Panc1 (cell line): ENCODE measurements at regions not wholly inside any gene's neighbourhood (a gene's known extent, or its start where the extent isn't known, plus 50 kb on each side); places are given as distances from the start of the nearest gene placed in this dataset.

Experiments used
- ATAC-seq: fragments of 200-7000 bp; cut with Tn5 transposase; 2 replicates; pipeline ENCODE4 v1.9.1; 2020; ENCODE audit warnings: mild to moderate bottlenecking, moderate library complexity
- BruUV-seq: library from RNA; stranded (reverse); fragments of 400-500 nt; replicated peaks from 2 replicates; lab custom pipeline; 2021; lab: Mats Ljungman, UMichigan
- CTCF ChIA-PET: fragments of 300-600 bp; sonication (Branson Sonifier 250); formaldehyde crosslinking; loops from one replicate; lab custom pipeline; 2022; ENCODE audit warnings: antibody characterized with exemption; lab: Charles Lee
- POLR2A ChIA-PET: fragments of 300-600 bp; sonication (Branson Sonifier 250); formaldehyde crosslinking; loops from one replicate; lab custom pipeline; 2022; ENCODE audit warnings: antibody characterized with exemption; lab: Charles Lee
- DNase-seq: peaks from one replicate; pipeline ENCODE4 v3.0.0-alpha.2; 2010; ENCODE audit warnings: low read depth, low spot score
- H3K27ac ChIP-seq: 2 replicates; pipeline ENCODE4 v1.5.1; 2011; ENCODE audit warnings: mild to moderate bottlenecking, low read length, inconsistent platforms
- H3K27me3 ChIP-seq: fragments of 200-500 bp; sonication (Bioruptor generic); 2 replicates; pipeline ENCODE4 v1.6.0; 2014; ENCODE audit warnings: low read length, inconsistent platforms; ENCODE audit not compliant: control insufficient read depth, insufficient read depth
- H3K36me3 ChIP-seq: fragments of 200-500 bp; sonication (Bioruptor generic); 2 replicates; pipeline ENCODE4 v1.5.1; 2014; ENCODE audit warnings: inconsistent platforms, mild to moderate bottlenecking, low read length, moderate library complexity; ENCODE audit not compliant: control insufficient read depth, insufficient read depth
- H3K4me1 ChIP-seq: 2 replicates; pipeline ENCODE4 v1.5.1; 2011; ENCODE audit warnings: inconsistent platforms, mild to moderate bottlenecking, low read length, moderate library complexity; ENCODE audit not compliant: control insufficient read depth, insufficient read depth
- H3K4me3 ChIP-seq, 2 experiments: 2 replicates each; pipeline ENCODE4 v1.5.1; 2011 to 2012; ENCODE audit warnings: low read depth in 2 of 2, low read length in 2 of 2, mild to moderate bottlenecking in 2 of 2, inconsistent platforms in 1 of 2, moderate library complexity in 1 of 2
- H3K9me3 ChIP-seq: fragments of 200-500 bp; sonication (Bioruptor generic); 2 replicates; pipeline ENCODE4 v1.5.1; 2014; ENCODE audit warnings: low read depth, mild to moderate bottlenecking, inconsistent platforms, low read length, moderate library complexity; ENCODE audit not compliant: control insufficient read depth, insufficient read depth
- POLR2AphosphoS5 ChIP-seq: IDR thresholded peaks from 2 replicates; pipeline ENCODE4 v1.6.1; 2012; ENCODE audit warnings: mild to moderate bottlenecking, low read depth, low read length, moderate library complexity
- SIN3A ChIP-seq: IDR thresholded peaks from 2 replicates; pipeline ENCODE4 v1.6.1; 2012; ENCODE audit warnings: low read depth, mild to moderate bottlenecking, low read length, moderate library complexity, borderline replicate concordance; ENCODE audit not compliant: insufficient read depth
- TCF7L2 ChIP-seq: IDR thresholded peaks from 2 replicates; pipeline ENCODE4 v1.6.1; 2011; ENCODE audit warnings: mild to moderate bottlenecking, low read depth, low read length, inconsistent platforms
- in situ Hi-C: cut with HindIII; loops from 2 replicates; pipeline ENCODE4 v1.10.0; 2016; ENCODE audit warnings: low sequenced_read_pairs, low pct_unique_long_range_greater_than_20kb
- intact Hi-C: fragments of 100-400 bp; cut with micrococcal nuclease; formaldehyde crosslinking; loops from one replicate; pipeline ENCODE4 v1.10.0; 2022; ENCODE audit not compliant: unreplicated experiment
- TF ChIP-seq, protein P1 (sequence below): fragments of 450-650 bp; IDR thresholded peaks from 2 replicates; pipeline ENCODE4 v1.5.1; 2017; ENCODE audit warnings: mild to moderate bottlenecking
- TF ChIP-seq, protein P2 (sequence below), 2 experiments: IDR thresholded peaks; 2 replicates each; pipeline ENCODE4 v1.6.1; 2011 to 2012; ENCODE audit warnings: low read depth in 2 of 2, control low read depth in 1 of 2, low read length in 1 of 2, mild to moderate bottlenecking in 1 of 2, moderate library complexity in 1 of 2; ENCODE audit not compliant: insufficient read depth in 1 of 2

DNA sequence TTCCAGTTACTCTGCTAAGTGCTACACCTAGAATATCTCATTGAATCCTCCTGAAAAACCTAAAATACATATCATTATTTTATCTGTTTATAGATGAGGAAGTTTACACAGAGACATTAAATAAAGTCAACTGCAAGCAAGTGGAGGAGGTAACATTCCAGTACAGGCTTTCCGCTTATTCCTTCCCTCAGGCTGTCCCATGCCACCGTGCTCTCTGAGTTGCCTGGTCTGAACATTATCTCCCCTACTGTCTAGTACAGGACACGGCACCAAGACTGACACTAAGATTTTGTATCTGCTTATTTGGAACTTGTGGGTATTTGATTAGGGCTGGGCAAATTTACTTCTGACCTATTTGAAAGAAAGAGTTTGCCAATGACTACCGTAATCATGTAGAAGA is 172.4 kb upstream of the STK32A start:
- DNase-seq (no peak), ATAC-seq (no peak)
- no peaks in the 10 kb centered on the region for H3K36me3 ChIP-seq
- no peak overlapping the region for H3K27ac ChIP-seq
- BruUV-seq = no TSS peak
- no peaks in the 10 kb centered on the region; the same call in 1 of the 2 replicates for H3K27me3 ChIP-seq
- POLR2A ChIA-PET = no interaction called here
- no peak for TF ChIP-seq POLR2AphosphoS5
- TF ChIP-seq, protein P1, sequence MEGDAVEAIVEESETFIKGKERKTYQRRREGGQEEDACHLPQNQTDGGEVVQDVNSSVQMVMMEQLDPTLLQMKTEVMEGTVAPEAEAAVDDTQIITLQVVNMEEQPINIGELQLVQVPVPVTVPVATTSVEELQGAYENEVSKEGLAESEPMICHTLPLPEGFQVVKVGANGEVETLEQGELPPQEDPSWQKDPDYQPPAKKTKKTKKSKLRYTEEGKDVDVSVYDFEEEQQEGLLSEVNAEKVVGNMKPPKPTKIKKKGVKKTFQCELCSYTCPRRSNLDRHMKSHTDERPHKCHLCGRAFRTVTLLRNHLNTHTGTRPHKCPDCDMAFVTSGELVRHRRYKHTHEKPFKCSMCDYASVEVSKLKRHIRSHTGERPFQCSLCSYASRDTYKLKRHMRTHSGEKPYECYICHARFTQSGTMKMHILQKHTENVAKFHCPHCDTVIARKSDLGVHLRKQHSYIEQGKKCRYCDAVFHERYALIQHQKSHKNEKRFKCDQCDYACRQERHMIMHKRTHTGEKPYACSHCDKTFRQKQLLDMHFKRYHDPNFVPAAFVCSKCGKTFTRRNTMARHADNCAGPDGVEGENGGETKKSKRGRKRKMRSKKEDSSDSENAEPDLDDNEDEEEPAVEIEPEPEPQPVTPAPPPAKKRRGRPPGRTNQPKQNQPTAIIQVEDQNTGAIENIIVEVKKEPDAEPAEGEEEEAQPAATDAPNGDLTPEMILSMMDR = no peak
- TF ChIP-seq, protein P2, sequence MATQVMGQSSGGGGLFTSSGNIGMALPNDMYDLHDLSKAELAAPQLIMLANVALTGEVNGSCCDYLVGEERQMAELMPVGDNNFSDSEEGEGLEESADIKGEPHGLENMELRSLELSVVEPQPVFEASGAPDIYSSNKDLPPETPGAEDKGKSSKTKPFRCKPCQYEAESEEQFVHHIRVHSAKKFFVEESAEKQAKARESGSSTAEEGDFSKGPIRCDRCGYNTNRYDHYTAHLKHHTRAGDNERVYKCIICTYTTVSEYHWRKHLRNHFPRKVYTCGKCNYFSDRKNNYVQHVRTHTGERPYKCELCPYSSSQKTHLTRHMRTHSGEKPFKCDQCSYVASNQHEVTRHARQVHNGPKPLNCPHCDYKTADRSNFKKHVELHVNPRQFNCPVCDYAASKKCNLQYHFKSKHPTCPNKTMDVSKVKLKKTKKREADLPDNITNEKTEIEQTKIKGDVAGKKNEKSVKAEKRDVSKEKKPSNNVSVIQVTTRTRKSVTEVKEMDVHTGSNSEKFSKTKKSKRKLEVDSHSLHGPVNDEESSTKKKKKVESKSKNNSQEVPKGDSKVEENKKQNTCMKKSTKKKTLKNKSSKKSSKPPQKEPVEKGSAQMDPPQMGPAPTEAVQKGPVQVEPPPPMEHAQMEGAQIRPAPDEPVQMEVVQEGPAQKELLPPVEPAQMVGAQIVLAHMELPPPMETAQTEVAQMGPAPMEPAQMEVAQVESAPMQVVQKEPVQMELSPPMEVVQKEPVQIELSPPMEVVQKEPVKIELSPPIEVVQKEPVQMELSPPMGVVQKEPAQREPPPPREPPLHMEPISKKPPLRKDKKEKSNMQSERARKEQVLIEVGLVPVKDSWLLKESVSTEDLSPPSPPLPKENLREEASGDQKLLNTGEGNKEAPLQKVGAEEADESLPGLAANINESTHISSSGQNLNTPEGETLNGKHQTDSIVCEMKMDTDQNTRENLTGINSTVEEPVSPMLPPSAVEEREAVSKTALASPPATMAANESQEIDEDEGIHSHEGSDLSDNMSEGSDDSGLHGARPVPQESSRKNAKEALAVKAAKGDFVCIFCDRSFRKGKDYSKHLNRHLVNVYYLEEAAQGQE (IDR thresholded peaks at IDR 0.05; ENCODE audit: insufficient read depth in 1 of 2, low read depth in 2 of 2, low read length in 1 of 2) = no peak
- TF ChIP-seq SIN3A = no peak
- TF ChIP-seq TCF7L2 = no peak
- intact Hi-C loops (no loop called here), in situ Hi-C loops (no loop called here)
- no peak overlapping the region for H3K4me3 ChIP-seq
- H3K9me3 ChIP-seq = no peaks in the 10 kb centered on the region
- CTCF ChIA-PET = no interaction called here
- no peaks in the 10 kb centered on the region for H3K4me1 ChIP-seq

DNA sequence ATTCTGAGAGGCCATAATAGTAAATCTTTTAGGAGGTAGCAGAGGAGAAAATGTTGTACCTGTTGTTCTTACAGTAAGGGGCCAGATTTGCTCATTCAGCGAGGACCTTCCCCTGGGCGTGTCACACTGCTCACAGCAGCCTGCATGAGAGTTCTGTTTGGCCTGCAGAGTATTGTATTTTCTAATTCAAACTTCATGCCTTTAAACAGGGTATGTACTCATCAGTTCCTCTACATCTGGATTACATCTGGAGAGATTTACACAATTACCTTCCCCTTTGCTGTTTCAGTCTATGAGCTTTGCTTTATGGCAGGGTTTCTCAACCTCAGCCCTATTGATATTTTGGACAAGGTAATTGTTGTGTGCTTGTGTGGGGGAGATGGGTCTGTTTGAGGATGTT is 170.9 kb upstream of the STK32A start:
- Histone ChIP-seq H3K4me1 (no peaks in the 10 kb centered on the region), H3K9me3 (no peaks in the 10 kb centered on the region), H3K4me3 (no peak overlapping the region), H3K27me3 (no peaks in the 10 kb centered on the region; the same call in 1 of the 2 replicates), H3K27ac (no peak overlapping the region), H3K36me3 (no peaks in the 10 kb centered on the region)
- CTCF ChIA-PET = no interaction called here
- no TSS peak for BruUV-seq
- TF ChIP-seq, protein P1 = no peak
- TF ChIP-seq, protein P2 (IDR thresholded peaks at IDR 0.05; ENCODE audit: insufficient read depth in 1 of 2, low read depth in 2 of 2, low read length in 1 of 2) = no peak
- no peak for TF ChIP-seq POLR2AphosphoS5
- TF ChIP-seq TCF7L2 = no peak
- no peak for TF ChIP-seq SIN3A
- DNase-seq (no peak), ATAC-seq (no peak)
- intact Hi-C loops = no loop called here
- in situ Hi-C loops = no loop called here
- POLR2A ChIA-PET = no interaction called here
